Spleen (tissue), 11 donors: ENCODE measurements at regions not wholly inside any gene's neighbourhood (a gene's known extent, or its start where the extent isn't known, plus 50 kb on each side); places are given as distances from the start of the nearest gene placed in this dataset.

Source experiments
- DNase-seq: peaks from one replicate; pipeline ENCODE4 v3.0.0-alpha.2; 2020
- H3K27ac ChIP-seq, 8 donors: fragments of 200-600 bp; sonication (generic) in 7 of 8; 1 replicate in 4 of 8; 2 replicates in 4 of 8; pipeline versions ENCODE4 v1.5.0 to v1.8.0; 2016 to 2021; ENCODE audit warnings: inconsistent platforms in 4 of 8, mild to moderate bottlenecking in 4 of 8, moderate library complexity in 1 of 8
- H3K27me3 ChIP-seq, 7 donors: fragments of 200-600 bp; sonication (generic) in 6 of 7; replicated peaks in 1 of 7; 1 replicate in 4 of 7; 2 replicates in 3 of 7; pipeline versions ENCODE4 v1.5.0 to v1.8.0; 2016 to 2021; ENCODE audit warnings: inconsistent platforms in 3 of 7, mild to moderate bottlenecking in 1 of 7
- H3K36me3 ChIP-seq, 6 donors: fragments of 200-600 bp; sonication (generic) in 5 of 6; 1 replicate in 4 of 6; 2 replicates in 2 of 6; pipeline versions ENCODE4 v1.5.0 to v1.8.0; 2016 to 2021; ENCODE audit warnings: inconsistent platforms in 2 of 6
- H3K4me1 ChIP-seq, 6 donors: fragments of 200-600 bp; sonication (generic) in 5 of 6; 1 replicate in 3 of 6; 2 replicates in 3 of 6; pipeline versions ENCODE4 v1.5.0 to v1.8.0; 2016 to 2021; ENCODE audit warnings: inconsistent platforms in 3 of 6
- H3K4me3 ChIP-seq, 8 donors: fragments of 200-600 bp; sonication (generic) in 7 of 8; 1 replicate in 4 of 8; 2 replicates in 4 of 8; pipeline versions ENCODE4 v1.5.0 to v1.8.0; 2016 to 2021; ENCODE audit warnings: inconsistent platforms in 4 of 8, mild to moderate bottlenecking in 4 of 8, moderate library complexity in 2 of 8
- H3K9me3 ChIP-seq, 8 donors: fragments of 200-600 bp; sonication (generic) in 7 of 8; 1 replicate in 4 of 8; 2 replicates in 4 of 8; pipeline versions ENCODE4 v1.5.0 to v1.8.0; 2016 to 2021; ENCODE audit warnings: inconsistent platforms in 4 of 8
- CTCF ChIP-seq, 11 experiments: fragments of 200-600 bp in 7 of 11; fragments of 450-650 bp in 4 of 11; sonication (generic) in 4 of 11; IDR thresholded peaks in 8 of 11; conservative IDR thresholded peaks in 3 of 11; 1 replicate in 7 of 11; 2 replicates in 4 of 11; pipeline versions ENCODE4 v1.4.0 to v1.8.0; 2016 to 2021; ENCODE audit warnings: antibody characterized with exemption in 11 of 11, inconsistent platforms in 4 of 11, mild to moderate bottlenecking in 1 of 11
- POLR2A ChIP-seq, 3 donors: fragments of 450-650 bp; IDR thresholded peaks; one replicate each; pipeline ENCODE4 v1.5.1; 2017; ENCODE audit warnings: antibody characterized with exemption in 3 of 3, mild to moderate bottlenecking in 1 of 3
- POLR2AphosphoS5 ChIP-seq, 3 donors: sonication (generic); formaldehyde crosslinking; IDR thresholded peaks; one replicate each; pipeline ENCODE4 v1.5.1; 2017; ENCODE audit warnings: antibody characterized with exemption in 3 of 3
- WGBS, 5 donors: extraction: QIAGEN DNeasy Blood & Tissue Kit in 3 of 5; methylation state at CpG; one replicate each; pipeline versions ENCODE4 v1.1.5 to v1.1.7; 2013 to 2018; 5-methylcytosine and 5-hydroxymethylcytosine counted together
- intact Hi-C: fragments of 100-400 bp; cut with DNase I; formaldehyde crosslinking; loops from one replicate; pipeline ENCODE4 v1.15.0; 2023; ENCODE audit warnings: low total_unique reads
- donor health status: healthy with polysubstance abuse.
- donor health status: DM: no; HTN: no; CAD: no; lungs with moderate emphysema.
- donor health status: DM: no; HTN: no; CAD: no.
- donor health status: Bipolar disorder and iron deficiency.
- donor health status: healthy.
- donor health status: DM: no; HTN: no; CAD: no.
- donor health status: DM: yes; HTN: yes; CAD: no.

- 90 to 98% (median 96%) methylated on average over 2 of the region's 2 CpGs for WGBS, 5 donors
- Histone ChIP-seq H3K27ac (no peak overlapping the region), H3K27me3 (no peaks in the 10 kb centered on the region), H3K4me3 (no peak overlapping the region), H3K36me3 (no peaks in the 10 kb centered on the region), H3K4me1 (peaks cover 0 to 15% (median 0%) of the 10 kb centered on the region in 6 donors), H3K9me3 (no peaks in the 10 kb centered on the region)
- DNase-seq, result no peak
- TF ChIP-seq POLR2AphosphoS5 (IDR thresholded peaks at IDR 0.05) (no peak), POLR2A (IDR thresholded peaks at IDR 0.05) (no peak), CTCF (IDR thresholded peaks at IDR 0.05 in 8 of 11, conservative IDR thresholded peaks at IDR 0.05 in 3 of 11) (no peak)
- intact Hi-C loops, result no loop called here
These were observed 500.2 kb upstream of the ZEB2 start for GRCh38 chr2:145020139-145020538.

- TF ChIP-seq CTCF (IDR thresholded peaks at IDR 0.05 in 8 of 11, conservative IDR thresholded peaks at IDR 0.05 in 3 of 11), result no peak
- TF ChIP-seq POLR2AphosphoS5 (IDR thresholded peaks at IDR 0.05), result no peak
- no peak for TF ChIP-seq POLR2A (IDR thresholded peaks at IDR 0.05)
- Histone ChIP-seq H3K4me3 (no peak overlapping the region), H3K36me3 (no peaks in the 10 kb centered on the region), H3K9me3 (no peaks in the 10 kb centered on the region), H3K27me3 (no peaks in the 10 kb centered on the region), H3K27ac (no peak overlapping the region), H3K4me1 (peaks cover 0 to 15% (median 0%) of the 10 kb centered on the region in 6 donors)
- intact Hi-C loops, result no loop called here
- DNase-seq, result no peak
- WGBS, 5 donors, result 69 to 79% (median 70%) methylated on average over 5 of the region's 5 CpGs
These were observed 498.6 kb upstream of the ZEB2 start for GRCh38 chr2:145018502-145018901.

- Histone ChIP-seq H3K36me3 (no peaks in the 10 kb centered on the region), H3K27ac (no peak overlapping the region), H3K27me3 (no peaks in the 10 kb centered on the region), H3K4me3 (no peak overlapping the region), H3K9me3 (no peaks in the 10 kb centered on the region), H3K4me1 (peaks cover 0 to 2% (median 0%) of the 10 kb centered on the region in 6 donors)
- intact Hi-C loops, result no loop called here
- DNase-seq, result no peak
- TF ChIP-seq POLR2AphosphoS5 (IDR thresholded peaks at IDR 0.05), result no peak
- TF ChIP-seq POLR2A (IDR thresholded peaks at IDR 0.05), result no peak
- TF ChIP-seq CTCF (IDR thresholded peaks at IDR 0.05 in 8 of 11, conservative IDR thresholded peaks at IDR 0.05 in 3 of 11), result no peak
- WGBS, 5 donors, result 79 to 93% (median 89%) methylated on average over 1 of the region's 1 CpG
These were observed 497.2 kb upstream of the ZEB2 start for GRCh38 chr2:145017149-145017548.

- Histone ChIP-seq H3K36me3 (no peaks in the 10 kb centered on the region), H3K27me3 (no peaks in the 10 kb centered on the region), H3K4me1 (no peaks in the 10 kb centered on the region), H3K9me3 (no peaks in the 10 kb centered on the region), H3K4me3 (no peak overlapping the region), H3K27ac (no peak overlapping the region)
- no peak for TF ChIP-seq CTCF (IDR thresholded peaks at IDR 0.05 in 8 of 11, conservative IDR thresholded peaks at IDR 0.05 in 3 of 11)
- TF ChIP-seq POLR2A (IDR thresholded peaks at IDR 0.05), result no peak
- no peak for TF ChIP-seq POLR2AphosphoS5 (IDR thresholded peaks at IDR 0.05)
- no peak for DNase-seq
- intact Hi-C loops, result no loop called here
These were observed 496.8 kb upstream of the ZEB2 start for GRCh38 chr2:145016711-145017110.
